H4 (cell line): ENCODE measurements at regions not wholly inside any gene's neighbourhood (a gene's known extent, or its start where the extent isn't known, plus 50 kb on each side); places are given as distances from the start of the nearest gene placed in this dataset.
"Not testable (repeated sequence)": the region's sequence is repeated elsewhere in the genome, so short reads cannot be mapped to it uniquely, and the experiment has no call there.

Experiments used
- DNase-seq: peaks from one replicate; pipeline ENCODE4 v3.0.0-alpha.2; 2015; ENCODE audit warnings: low spot score

GRCh38 chr12:131312793-131313545 lies 359.3 kb downstream of the ADGRD1 start:
- no peak for DNase-seq

- DNase-seq, result no peak
These were observed 359.9 kb downstream of the ADGRD1 start for GRCh38 chr12:131313635-131314034.

GRCh38 chr12:131314524-131315090 lies 360.9 kb downstream of the ADGRD1 start:
- no peak for DNase-seq

- no peak for DNase-seq
These were observed 361.9 kb downstream of the ADGRD1 start for GRCh38 chr12:131315601-131316000.

GRCh38 chr12:131316388-131316787 lies 362.7 kb downstream of the ADGRD1 start:
- DNase-seq, result no peak

GRCh38 chr12:131318045-131318685 lies 364.5 kb downstream of the ADGRD1 start:
- DNase-seq, result no peak

DNA sequence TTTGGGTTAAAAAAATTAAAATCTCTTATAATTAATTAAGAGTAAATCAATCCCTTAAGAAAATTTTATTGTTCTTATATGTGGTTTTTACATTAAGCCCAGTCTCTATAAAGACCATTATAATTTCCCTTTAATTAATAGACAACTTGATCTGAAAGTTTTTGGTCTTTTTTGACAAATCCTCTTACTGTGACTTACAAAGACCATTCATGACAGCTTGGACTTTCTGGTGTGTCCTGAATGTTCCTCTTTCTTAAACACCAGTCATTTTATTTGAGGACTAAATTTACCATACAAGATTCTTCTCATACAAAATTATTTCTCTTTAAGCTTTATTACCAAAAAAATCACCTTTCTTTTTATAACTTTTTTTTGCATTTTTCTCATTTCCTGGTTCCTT lies 368.3 kb downstream of the ADGRD1 start:
- no peak for DNase-seq

- not testable (repeated sequence) for DNase-seq
These were observed 368.8 kb downstream of the ADGRD1 start for GRCh38 chr12:131322460-131322859.

- DNase-seq, result no peak
These were observed 370.2 kb downstream of the ADGRD1 start for GRCh38 chr12:131323879-131324278.

GRCh38 chr12:131327521-131328488 lies 374.1 kb downstream of the ADGRD1 start:
- DNase-seq, result no peak

DNA sequence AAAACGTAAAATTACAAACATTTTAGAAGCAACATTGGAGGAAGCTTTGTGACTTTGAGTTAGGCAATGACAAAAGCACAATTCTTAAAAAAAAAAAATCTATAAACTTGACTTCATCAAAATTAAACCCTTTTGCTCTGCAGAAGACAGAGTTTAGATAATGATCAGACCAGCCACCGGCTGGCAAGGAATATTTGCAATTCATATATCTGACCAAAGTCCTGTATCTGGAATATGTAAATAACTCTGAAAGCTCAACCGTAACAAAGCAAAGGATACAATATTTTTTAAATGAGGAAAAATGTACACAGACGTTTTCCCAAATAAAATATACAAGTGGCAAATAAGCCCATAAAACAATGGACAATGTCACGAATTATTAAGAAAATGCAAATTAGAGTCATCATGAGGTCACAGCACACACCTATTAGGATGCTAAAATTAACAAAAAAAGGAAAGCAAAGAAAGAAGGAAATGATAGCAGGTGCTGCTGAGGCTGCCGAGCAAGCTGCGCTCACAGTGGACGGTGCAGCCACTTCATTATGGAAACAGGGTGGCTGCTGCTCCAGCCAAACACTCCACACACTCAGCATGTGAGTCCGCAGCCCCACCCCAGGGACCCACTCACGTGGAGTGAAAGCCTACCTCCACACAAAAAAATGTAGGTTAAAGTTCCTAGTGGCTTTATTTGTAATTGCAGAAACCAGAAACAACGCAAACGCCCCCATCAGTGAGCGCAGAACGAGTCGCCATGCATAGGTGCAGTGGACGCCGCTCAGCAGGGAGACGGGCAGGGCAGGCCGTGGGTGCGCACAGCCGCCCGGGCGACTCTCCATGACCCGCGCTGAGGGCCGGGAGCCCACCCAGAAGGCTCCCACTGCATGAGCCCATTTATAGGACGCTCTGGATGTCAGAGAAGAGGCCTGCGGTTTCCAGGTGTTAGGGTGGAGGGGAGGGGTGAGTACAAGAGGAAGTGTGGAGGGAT lies 375.4 kb downstream of the ADGRD1 start:
- not testable (repeated sequence) for DNase-seq

DNA sequence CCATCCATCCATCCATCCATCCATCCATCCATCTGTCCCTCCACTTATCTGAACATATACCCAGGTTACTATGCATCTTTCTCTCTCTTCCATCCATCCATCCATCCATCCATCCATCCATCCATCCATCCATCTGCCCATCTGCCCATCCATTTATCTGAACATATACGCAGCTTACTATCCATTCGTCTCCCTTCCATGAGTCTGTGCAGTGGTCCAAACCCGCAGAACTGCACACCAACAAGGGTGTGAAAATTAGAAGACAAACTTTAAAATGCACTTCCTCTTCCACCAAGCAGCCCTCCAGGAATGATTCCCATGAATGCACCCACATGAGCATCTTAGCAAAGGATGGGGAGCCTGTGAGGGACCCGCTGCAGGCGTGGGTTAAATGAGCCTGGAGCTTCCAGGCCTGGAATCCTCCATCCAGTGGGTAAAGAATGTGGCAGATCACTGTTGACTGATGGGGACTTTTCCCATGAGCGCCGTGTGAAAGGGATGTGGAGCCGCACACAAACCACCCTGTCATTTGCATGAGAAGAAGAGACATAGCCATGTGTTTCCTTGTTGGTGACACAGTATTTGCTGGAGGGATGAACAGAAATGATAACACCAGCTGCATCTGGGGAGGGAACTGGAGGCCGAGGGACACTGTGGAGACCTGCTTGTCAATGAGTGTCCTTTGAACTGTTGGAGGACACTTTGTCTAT lies 376.6 kb downstream of the ADGRD1 start:
- DNase-seq, result no peak

- DNase-seq, result no peak
These were observed 377.5 kb downstream of the ADGRD1 start for GRCh38 chr12:131331148-131331750.

DNA sequence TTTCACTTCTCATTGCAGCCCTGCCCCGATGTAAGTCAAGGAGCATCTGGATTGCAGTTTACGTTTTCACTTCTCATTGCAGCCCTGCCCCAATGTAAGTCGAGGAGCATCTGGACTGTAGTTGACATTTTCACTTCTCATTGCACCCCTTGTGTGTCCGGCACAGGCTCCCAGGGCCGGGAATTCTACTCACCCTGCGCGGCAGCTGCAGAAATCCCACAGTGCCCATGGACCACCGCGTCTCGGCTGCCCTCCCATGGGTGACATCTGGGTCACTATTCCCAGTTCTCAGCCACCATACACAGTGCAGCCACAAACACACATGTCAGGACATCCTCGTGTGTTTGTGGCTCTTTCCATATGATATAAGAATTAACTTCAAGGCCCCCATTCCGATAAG lies 378.5 kb downstream of the ADGRD1 start:
- no peak for DNase-seq

DNA sequence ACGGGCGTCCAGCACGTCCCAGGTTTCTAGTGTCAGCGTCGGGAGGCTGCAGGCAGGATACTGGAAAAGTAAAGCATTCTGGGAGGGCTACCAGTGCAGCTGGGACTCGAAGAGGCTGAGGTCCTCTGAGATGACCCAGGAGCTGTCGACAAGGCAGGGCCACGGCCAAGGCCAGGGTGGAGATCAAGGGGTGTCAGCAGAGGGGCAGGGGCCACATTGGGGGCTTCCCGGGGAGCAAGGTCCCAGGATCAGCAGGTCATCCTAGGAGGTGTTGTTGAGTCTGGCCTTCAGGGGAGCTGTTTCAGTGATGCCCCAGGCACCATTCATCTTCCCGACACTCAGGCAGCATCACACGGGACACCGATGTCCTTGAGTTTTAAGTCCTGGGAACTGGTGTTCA lies 377.8 kb upstream of the SFSWAP start:
- DNase-seq, result no peak

GRCh38 chr12:131333621-131334440 lies 377.1 kb upstream of the SFSWAP start:
- no peak for DNase-seq

DNA sequence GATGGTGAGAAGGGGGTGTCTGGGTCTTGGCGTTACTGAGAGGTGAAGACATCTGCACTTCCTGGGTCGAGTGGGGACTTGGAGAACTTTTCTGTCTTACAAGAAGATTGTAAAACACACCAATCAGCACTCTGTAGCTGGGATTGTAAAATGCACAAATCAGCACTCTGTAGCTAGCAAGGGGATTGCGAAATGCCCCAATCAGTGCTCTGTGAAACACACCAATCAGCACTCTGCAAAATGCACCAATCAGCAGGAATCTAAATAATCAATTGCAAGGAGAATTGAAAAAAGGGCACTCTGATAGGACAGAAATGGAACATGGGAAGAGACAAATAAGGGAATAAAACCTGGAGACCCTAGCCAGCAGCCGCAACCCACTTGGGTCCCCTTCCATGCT lies 376.1 kb upstream of the SFSWAP start:
- no peak for DNase-seq

GRCh38 chr12:131335456-131335855 lies 375.4 kb upstream of the SFSWAP start:
- no peak for DNase-seq

DNA sequence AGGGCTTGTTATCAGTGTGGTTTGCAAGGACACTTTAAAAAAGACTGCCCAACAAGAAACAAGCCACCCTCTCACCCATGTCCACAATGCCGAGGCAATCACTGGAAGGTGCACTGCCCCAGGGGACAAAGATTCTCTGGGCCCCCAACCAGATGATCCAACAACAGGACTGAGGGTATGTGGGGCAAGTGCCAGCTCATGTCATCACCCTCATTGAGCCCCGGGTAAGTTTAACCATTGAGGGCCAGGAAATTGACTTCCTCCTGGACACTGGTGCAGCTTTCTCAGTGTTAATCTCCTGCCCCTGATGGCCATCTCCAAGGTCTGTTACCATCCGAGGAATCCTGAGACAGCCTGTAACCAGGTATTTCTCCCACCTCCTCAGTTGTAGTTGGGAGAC lies 373.0 kb upstream of the SFSWAP start:
- not testable (repeated sequence) for DNase-seq
